IgD-negative memory B cell (primary cell): ENCODE measurements at regions not wholly inside any gene's neighbourhood (a gene's known extent, or its start where the extent isn't known, plus 50 kb on each side); places are given as distances from the start of the nearest gene placed in this dataset.

ENCODE experiments used
- H3K27ac Mint-ChIP-seq, 3 donors: one replicate each; pipeline ENCODE4 v1.8.0; 2020 to 2022; ENCODE audit warnings: mild to moderate bottlenecking in 3 of 3, mixed read lengths in 3 of 3, moderate library complexity in 1 of 3
- H3K27me3 Mint-ChIP-seq: one replicate; pipeline ENCODE4 v1.8.0; 2021; ENCODE audit warnings: mixed read lengths
- H3K36me3 Mint-ChIP-seq: one replicate; pipeline ENCODE4 v1.8.0; 2020; ENCODE audit warnings: mild to moderate bottlenecking, mixed read lengths
- H3K4me1 Mint-ChIP-seq, 3 donors: one replicate each; pipeline ENCODE4 v1.8.0; 2020 to 2022; ENCODE audit warnings: mixed read lengths in 3 of 3, mild to moderate bottlenecking in 1 of 3
- H3K4me3 Mint-ChIP-seq, 4 donors: one replicate each; pipeline ENCODE4 v1.8.0; 2020 to 2022; ENCODE audit warnings: mild to moderate bottlenecking in 4 of 4, mixed read lengths in 4 of 4, moderate library complexity in 3 of 4
- H3K9me3 Mint-ChIP-seq, 3 donors: one replicate each; pipeline ENCODE4 v1.8.0; 2020 to 2021; ENCODE audit warnings: mixed read lengths in 3 of 3, mild to moderate bottlenecking in 1 of 3

DNA sequence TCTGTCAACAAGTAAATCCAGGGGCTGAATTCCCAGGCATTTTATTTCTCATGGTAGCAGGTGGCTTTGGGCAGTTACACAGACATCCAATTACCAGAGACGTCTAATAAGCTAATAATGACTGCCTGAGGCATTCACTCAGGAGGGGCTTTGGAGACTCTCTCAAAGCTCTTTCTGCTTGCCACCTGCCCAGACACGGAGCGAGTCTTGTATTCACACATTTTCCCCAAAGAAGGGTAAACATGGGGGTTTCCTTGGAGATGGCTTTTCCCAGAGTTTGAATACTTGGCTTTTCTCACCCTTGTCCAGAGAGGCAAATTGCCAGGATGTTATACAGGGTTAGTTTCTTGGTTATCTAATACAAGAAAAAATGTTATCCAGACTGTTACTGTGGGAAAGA lies 132.6 kb downstream of the DIPK2A start:
- Mint-ChIP-seq H3K4me3 (no peak overlapping the region), H3K27me3 (peaks cover 7% of the 10 kb centered on the region), H3K36me3 (no peaks in the 10 kb centered on the region)

DNA sequence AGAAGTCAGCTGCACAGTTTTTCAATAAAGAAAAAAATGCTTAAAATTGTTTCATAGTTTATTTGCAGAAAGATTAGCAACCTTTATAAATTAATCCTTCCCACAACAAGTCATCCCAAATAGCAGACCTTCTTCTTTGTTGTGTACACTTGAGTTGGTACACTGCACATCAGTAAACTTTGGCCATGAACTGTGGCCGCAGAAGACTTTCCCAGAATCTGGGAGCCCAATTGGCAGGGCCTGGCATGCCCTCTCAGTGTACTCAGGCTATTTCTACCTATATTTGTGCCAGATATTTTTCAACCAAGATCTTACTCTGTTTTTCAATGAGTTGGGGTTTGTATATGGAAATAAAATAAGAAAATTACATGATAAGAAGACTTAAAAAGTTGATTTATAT lies 133.1 kb downstream of the DIPK2A start:
- H3K27me3 Mint-ChIP-seq: peaks cover 7% of the 10 kb centered on the region
- H3K4me3 Mint-ChIP-seq: no peak overlapping the region
- no peaks in the 10 kb centered on the region for H3K36me3 Mint-ChIP-seq
- H3K27ac Mint-ChIP-seq: no peak overlapping the region
- H3K4me1 Mint-ChIP-seq: peaks cover 0 to 2% (median under 1%) of the 10 kb centered on the region in 3 donors
- no peaks in the 10 kb centered on the region for H3K9me3 Mint-ChIP-seq

More for the DNA sequence above, 132.6 kb downstream of the DIPK2A start:
- Mint-ChIP-seq H3K4me1 (no peaks in the 10 kb centered on the region), H3K9me3 (peaks cover 0 to 3% (median 2%) of the 10 kb centered on the region in 3 donors), H3K27ac (peak overlapping the region in 1 of 3 donors; percentile 35)

DNA sequence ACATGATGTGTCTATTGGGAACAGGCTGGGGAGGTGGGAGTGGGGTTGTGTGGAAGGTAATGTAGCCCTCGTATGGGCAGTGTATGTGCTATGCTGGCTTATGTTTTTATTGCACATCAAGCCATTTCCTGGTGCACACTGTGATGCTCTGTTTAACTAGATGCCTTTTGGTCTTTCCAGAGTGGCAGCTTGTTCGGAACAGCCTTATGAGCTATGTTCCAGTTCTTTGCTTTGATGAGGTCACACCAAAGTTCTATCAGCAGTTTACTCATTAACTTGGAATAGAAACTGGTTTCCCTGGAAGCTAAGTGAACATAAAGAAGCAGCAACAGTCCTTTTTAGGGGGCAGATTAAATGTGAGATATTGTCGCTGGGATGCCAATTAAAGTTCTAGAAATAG lies 133.9 kb downstream of the DIPK2A start:
- Mint-ChIP-seq H3K27ac (no peak overlapping the region), H3K36me3 (no peaks in the 10 kb centered on the region), H3K4me3 (no peak overlapping the region), H3K27me3 (peaks cover 7% of the 10 kb centered on the region), H3K4me1 (peaks cover 2 to 9% (median 4%) of the 10 kb centered on the region in 3 donors), H3K9me3 (no peaks in the 10 kb centered on the region)

DNA sequence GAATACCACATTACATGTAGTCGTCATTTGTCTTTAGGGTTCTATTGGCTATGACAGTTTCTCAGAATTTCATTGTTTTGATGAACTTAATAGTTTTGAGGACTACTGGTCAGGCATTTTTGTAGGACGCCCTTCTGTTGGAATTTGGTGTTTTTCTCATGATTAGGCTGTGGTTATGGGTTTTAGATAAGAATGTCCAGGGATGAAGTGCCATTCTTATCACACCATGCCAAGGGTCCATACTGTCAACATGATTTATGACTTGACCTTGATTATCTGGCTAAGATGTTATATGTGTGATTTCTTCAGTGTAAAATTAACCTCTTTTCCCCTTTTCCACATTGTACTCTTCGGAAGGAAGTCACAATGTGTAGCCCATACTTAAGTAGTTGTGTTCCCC lies 135.3 kb downstream of the DIPK2A start:
- no peak overlapping the region for H3K4me3 Mint-ChIP-seq
- H3K36me3 Mint-ChIP-seq: no peaks in the 10 kb centered on the region
- H3K9me3 Mint-ChIP-seq: no peaks in the 10 kb centered on the region
- peaks cover 5% of the 10 kb centered on the region for H3K27me3 Mint-ChIP-seq
- H3K4me1 Mint-ChIP-seq: peaks cover 2 to 9% (median 4%) of the 10 kb centered on the region in 3 donors
- H3K27ac Mint-ChIP-seq: no peak overlapping the region

DNA sequence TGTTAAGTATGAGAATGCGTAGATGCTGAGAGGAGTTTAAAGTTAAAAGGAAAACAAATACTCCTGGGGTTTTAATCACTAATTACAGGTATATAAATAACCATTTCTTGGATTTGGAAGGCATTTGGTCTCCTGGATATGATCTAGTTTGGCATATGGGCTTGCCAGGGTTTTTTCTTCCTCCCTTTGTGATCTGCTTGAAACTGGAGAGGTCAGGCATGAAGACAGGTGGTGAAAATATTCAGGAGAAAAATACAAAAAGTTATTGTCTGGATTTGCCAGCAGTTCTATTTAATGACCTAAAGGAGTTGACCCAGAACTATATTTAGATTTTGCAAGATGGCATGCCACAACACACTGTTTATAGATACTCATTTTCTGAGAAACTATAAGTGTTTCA lies 136.3 kb downstream of the DIPK2A start:
- H3K36me3 Mint-ChIP-seq: no peaks in the 10 kb centered on the region
- H3K4me1 Mint-ChIP-seq: peaks cover 2 to 9% (median 4%) of the 10 kb centered on the region in 3 donors
- no peak overlapping the region for H3K4me3 Mint-ChIP-seq
- H3K27ac Mint-ChIP-seq: no peak overlapping the region
- peaks cover 3% of the 10 kb centered on the region for H3K27me3 Mint-ChIP-seq
- H3K9me3 Mint-ChIP-seq: no peaks in the 10 kb centered on the region

DNA sequence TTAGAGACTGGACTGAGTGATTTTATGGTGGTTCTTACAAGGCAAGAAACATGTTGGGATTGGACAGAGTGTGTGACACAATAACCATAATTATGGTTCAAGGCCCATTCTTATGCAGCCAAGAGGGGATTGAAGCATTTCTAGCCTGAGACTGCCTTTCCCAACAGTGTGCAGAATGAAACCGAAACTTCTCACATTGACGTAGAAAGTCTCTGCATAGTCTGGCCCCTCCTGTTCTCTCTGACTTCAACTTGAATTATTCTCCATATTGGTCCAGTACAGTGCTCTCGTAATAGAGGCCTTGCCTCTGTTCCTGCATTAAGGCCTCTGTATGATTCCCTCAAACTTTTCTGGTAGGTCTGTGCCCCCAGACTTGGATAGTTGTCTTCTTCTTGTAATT lies 138.3 kb downstream of the DIPK2A start:
- Mint-ChIP-seq H3K9me3 (no peaks in the 10 kb centered on the region), H3K4me3 (peak overlapping the region in 2 of 4 donors; percentile 6 to 32), H3K27me3 (peaks cover 3% of the 10 kb centered on the region), H3K4me1 (peaks cover 2 to 9% (median 4%) of the 10 kb centered on the region in 3 donors), H3K36me3 (no peaks in the 10 kb centered on the region), H3K27ac (no peak overlapping the region)

DNA sequence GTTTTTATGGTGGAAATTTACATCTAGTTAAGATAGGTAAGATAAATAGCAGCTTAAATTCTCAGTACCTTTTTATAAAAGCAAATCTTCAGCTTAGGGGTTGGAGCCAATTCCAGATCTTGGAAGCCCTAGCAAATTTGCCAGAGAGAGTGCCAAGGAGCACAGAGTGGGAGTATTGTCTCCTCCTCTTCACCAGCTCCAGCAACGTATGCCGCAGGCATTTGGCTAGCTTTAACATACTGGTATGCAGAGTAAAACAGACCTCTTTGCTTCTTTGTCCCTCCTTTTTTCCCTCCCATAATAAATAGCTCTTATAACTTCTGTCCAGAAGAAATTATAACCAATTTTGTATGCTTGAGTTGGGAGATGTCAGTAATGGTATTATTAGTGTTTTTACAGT lies 140.4 kb downstream of the DIPK2A start:
- H3K27ac Mint-ChIP-seq: no peak overlapping the region
- H3K4me1 Mint-ChIP-seq: peaks cover 2 to 9% (median 4%) of the 10 kb centered on the region in 3 donors
- H3K36me3 Mint-ChIP-seq: no peaks in the 10 kb centered on the region
- no peaks in the 10 kb centered on the region for H3K27me3 Mint-ChIP-seq
- H3K4me3 Mint-ChIP-seq: no peak overlapping the region
- no peaks in the 10 kb centered on the region for H3K9me3 Mint-ChIP-seq

DNA sequence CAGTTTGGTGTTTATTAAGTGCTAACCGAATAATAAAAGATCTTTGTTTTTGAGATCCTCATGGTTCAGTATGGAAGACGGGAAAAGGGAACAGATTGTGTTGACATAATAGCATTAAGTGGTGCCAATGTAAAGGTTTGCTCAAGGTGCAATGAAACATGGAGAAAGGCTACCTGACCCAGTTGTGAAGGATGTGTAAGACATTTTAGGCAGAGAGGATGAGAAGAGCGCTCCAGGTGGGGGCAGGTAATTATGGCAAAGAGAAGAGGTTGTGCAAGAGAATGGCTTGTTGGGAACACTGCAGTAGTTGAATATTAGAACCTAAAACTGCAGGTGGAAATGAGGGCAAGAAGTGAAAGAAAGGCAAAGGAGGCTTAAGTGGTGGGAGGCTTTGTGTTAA lies 140.8 kb downstream of the DIPK2A start:
- no peaks in the 10 kb centered on the region for H3K9me3 Mint-ChIP-seq
- no peak overlapping the region for H3K4me3 Mint-ChIP-seq
- no peak overlapping the region for H3K27ac Mint-ChIP-seq
- H3K27me3 Mint-ChIP-seq: no peaks in the 10 kb centered on the region
- H3K4me1 Mint-ChIP-seq: peaks cover 2 to 9% (median 4%) of the 10 kb centered on the region in 3 donors
- H3K36me3 Mint-ChIP-seq: no peaks in the 10 kb centered on the region

DNA sequence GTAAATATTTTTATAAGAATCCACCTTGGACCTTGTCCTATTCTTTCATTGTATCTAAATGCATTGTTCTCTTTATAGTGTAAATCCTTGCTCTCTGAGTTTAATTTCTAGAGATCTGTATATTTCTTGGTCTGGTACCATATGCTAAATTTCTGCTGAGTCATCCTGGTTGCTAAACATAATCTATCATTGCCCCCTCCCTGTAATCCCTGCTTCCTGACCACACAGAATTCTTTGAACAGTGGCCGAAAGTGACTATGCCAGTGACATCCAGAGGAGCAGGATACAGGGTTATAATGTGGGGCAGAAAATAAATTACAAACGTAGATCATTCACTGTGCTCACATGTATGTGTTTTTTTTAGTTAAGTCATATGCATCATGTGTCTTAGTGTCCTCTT lies 143.1 kb downstream of the DIPK2A start:
- Mint-ChIP-seq H3K27me3 (peaks cover 8% of the 10 kb centered on the region), H3K4me3 (no peak overlapping the region), H3K36me3 (no peaks in the 10 kb centered on the region), H3K9me3 (no peaks in the 10 kb centered on the region), H3K27ac (no peak overlapping the region), H3K4me1 (peaks cover 0 to 9% (median 4%) of the 10 kb centered on the region in 3 donors)

DNA sequence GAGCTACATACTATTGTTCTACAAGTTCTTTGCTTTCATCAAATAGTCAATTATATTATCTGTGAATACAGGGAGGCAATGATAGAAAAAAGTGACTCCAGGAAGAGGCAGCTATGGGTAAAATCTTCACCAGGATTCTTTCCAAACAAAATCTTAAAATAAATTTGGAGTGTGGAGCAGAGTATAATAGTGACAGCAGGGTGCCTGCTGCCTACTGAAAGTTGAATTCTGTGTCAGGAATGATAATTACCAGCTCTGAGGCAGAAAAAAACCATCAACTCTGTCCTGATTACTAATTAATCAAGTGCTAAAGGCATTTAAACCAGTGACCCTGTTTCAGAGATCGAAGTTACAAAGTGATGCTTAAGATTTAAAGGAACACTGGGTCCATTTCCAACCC lies 148.0 kb downstream of the DIPK2A start:
- H3K27ac Mint-ChIP-seq: no peak overlapping the region
- no peaks in the 10 kb centered on the region for H3K9me3 Mint-ChIP-seq
- H3K4me1 Mint-ChIP-seq: peaks cover 0 to 1% (median 0%) of the 10 kb centered on the region in 3 donors
- no peak overlapping the region for H3K4me3 Mint-ChIP-seq
- no peaks in the 10 kb centered on the region for H3K36me3 Mint-ChIP-seq
- peaks cover 8% of the 10 kb centered on the region for H3K27me3 Mint-ChIP-seq

DNA sequence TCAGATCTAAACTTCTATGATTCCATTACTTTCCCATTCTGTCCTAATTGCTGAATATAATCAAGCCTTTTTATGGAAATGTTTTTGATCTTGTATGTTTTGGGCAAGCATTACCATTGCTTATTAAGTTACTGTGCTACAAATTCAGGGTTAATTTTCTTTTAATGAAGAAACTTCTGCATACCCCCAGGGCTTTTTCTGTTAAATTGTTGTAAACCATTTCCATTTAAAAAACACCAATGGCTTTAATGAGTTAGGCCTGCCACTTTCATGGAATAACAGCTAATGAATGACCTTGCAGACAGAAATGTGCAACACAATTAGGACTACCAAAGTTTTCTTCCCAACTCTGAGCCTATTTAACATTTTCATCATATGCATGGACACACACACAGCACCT lies 150.0 kb downstream of the DIPK2A start:
- Mint-ChIP-seq H3K36me3 (no peaks in the 10 kb centered on the region), H3K4me3 (no peak overlapping the region), H3K4me1 (peaks cover 0 to 1% (median 0%) of the 10 kb centered on the region in 3 donors), H3K27me3 (peaks cover 8% of the 10 kb centered on the region), H3K27ac (no peak overlapping the region), H3K9me3 (peaks cover 0 to 7% (median 7%) of the 10 kb centered on the region in 3 donors)

DNA sequence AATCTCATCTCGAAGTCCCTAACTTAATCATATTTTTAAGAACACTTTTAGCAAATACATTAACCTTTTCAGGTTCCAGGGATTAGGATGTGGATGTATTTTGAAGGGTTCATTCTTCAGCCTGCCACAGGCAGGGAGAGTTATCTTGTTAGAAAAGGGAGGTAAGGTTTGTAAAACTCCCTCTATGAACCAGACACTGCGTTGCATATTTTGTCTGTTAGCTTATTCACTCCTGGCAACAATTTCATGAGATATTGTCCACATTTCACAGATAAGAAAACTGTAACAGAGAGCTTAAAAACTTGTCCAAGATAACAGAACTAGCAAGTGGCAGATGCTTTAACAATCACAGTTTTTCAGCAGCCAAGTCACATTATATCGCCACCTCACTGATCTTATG lies 155.4 kb downstream of the DIPK2A start:
- H3K36me3 Mint-ChIP-seq: no peaks in the 10 kb centered on the region
- H3K27me3 Mint-ChIP-seq: no peaks in the 10 kb centered on the region
- H3K4me1 Mint-ChIP-seq: peaks cover 7 to 14% (median 10%) of the 10 kb centered on the region in 3 donors
- H3K4me3 Mint-ChIP-seq: no peak overlapping the region
- peak overlapping the region in 1 of 3 donors; percentile 10 for H3K27ac Mint-ChIP-seq
- H3K9me3 Mint-ChIP-seq: peaks cover 0 to 9% (median 7%) of the 10 kb centered on the region in 3 donors

DNA sequence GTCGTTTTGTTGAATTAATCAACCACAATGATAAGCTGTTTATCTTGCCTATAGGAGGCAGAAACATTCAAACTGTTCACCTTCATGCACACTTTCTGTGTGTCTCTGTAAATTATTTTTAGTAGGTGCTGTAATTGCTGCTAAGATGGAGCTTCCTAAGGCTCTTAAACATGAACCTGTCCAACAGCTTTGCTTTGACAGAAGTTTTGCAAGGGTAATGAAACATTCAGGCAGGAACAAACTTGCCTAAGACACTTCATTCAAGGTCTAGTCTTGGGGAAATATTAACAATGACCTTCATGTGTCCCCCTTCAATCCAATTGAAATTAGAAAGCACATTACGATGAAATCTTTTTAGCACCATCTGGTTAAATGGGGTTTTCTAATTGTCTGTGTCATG lies 156.1 kb downstream of the DIPK2A start:
- Mint-ChIP-seq H3K4me1 (peaks cover 7 to 14% (median 10%) of the 10 kb centered on the region in 3 donors), H3K36me3 (no peaks in the 10 kb centered on the region), H3K27me3 (no peaks in the 10 kb centered on the region), H3K4me3 (peak overlapping the region; percentile 18 to 92 (median 60)), H3K9me3 (peaks cover 0 to 9% (median 7%) of the 10 kb centered on the region in 3 donors), H3K27ac (peak overlapping the region; percentile 15 to 94 (median 72))

DNA sequence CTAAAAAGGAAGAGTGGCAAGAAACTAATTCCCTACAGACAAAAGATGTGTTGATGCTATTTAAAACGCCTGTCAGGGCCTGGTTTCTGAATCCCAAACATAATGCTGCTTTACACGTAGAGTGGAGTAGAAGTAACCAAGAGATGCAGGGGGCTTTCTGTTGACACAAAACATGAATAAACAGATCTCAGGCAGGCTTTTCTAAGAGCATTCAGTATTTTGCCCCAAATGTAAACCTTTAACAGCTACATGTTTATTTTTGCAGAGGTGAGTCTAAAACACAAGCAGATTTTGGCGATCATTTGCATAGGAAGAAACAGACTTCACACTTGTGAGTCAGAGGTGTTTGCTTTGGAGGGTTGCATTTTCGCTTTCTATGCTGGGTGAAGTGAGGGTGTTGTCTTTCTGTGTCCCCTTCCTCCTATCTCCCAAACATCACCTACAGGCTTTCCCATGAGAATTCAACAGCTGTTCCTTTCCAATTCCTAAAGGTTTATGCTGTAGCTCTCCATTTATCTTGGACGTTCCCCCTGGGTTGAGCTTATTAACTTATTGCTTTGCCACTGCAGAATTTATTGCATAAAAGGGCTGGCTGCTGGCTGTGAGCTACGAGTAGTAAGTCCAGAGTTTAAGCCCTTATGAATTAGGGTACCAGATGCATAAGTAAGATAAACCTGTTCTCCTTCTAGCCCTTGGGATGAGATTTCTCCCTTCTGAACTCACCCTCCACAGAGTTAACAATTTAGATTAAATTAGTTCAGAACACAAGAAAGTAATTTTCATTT lies 156.7 kb downstream of the DIPK2A start:
- Mint-ChIP-seq H3K36me3 (no peaks in the 10 kb centered on the region), H3K27ac (peak overlapping the region; percentile 15 to 94 (median 72)), H3K4me1 (peaks cover 7 to 14% (median 10%) of the 10 kb centered on the region in 3 donors), H3K4me3 (peak overlapping the region; percentile 18 to 92 (median 60)), H3K27me3 (no peaks in the 10 kb centered on the region), H3K9me3 (peaks cover 0 to 9% (median 7%) of the 10 kb centered on the region in 3 donors)

DNA sequence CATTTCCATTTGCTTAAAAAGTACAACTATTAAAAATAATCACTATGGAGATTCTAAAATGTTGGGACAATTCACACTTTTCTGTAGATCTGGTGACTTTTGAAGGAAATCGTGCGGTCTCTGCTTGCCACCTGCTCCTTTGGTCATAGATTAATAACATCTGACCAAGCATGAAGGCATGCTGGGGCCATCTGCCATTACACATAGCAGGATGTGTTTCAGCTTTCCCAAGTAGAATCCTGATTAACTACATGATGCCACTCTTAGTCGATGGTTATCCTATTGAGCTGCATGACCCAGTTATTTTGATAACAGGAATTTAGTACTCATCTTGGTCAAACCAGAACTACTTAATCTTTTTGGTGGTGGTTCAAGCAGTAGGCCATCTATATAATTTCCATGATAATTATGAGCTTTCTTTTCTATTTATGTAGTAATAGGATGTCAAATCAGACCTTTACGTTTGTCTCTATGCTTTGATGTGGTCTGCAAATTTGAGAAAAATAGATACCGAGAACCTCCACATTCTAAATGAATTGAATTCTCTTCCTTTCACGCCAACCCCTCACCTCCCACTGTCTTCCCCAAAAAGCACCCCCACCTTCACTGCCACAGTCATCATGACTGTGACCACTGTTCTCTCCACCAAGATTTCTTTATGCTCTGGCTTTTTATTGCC lies 158.1 kb downstream of the DIPK2A start:
- peaks cover 7 to 14% (median 10%) of the 10 kb centered on the region in 3 donors for H3K4me1 Mint-ChIP-seq
- no peaks in the 10 kb centered on the region for H3K36me3 Mint-ChIP-seq
- peaks cover 0 to 9% (median 7%) of the 10 kb centered on the region in 3 donors for H3K9me3 Mint-ChIP-seq
- no peak overlapping the region for H3K27ac Mint-ChIP-seq
- H3K4me3 Mint-ChIP-seq: peak overlapping the region in 1 of 4 donors; percentile 11
- H3K27me3 Mint-ChIP-seq: no peaks in the 10 kb centered on the region
